MM.1S (cell line): ENCODE measurements at regions not wholly inside any gene's neighbourhood (a gene's known extent, or its start where the extent isn't known, plus 50 kb on each side); places are given as distances from the start of the nearest gene placed in this dataset.

ENCODE experiments used
- DNase-seq: peaks from one replicate; pipeline ENCODE4 v3.0.0-alpha.2; 2015
- H2AFZ ChIP-seq: fragments of 300-600 bp; sonication (generic); 2 replicates; pipeline ENCODE4 v1.6.0; 2016; ENCODE audit warnings: antibody characterized with exemption, low read length
- H3F3A ChIP-seq: fragments of 300-600 bp; sonication (generic); 2 replicates; pipeline ENCODE4 v1.6.1; 2016; ENCODE audit warnings: mild to moderate bottlenecking, antibody characterized with exemption, low read length, moderate library complexity, mixed read lengths; ENCODE audit not compliant: insufficient read depth
- H3K27ac ChIP-seq: fragments of 300-600 bp; sonication (generic); 2 replicates; pipeline ENCODE4 v1.5.1; 2016; ENCODE audit warnings: mild to moderate bottlenecking, low read length
- H3K27me3 ChIP-seq: fragments of 300-600 bp; sonication (generic); replicated peaks from 2 replicates; pipeline ENCODE4 v1.6.0; 2016; ENCODE audit warnings: low read length; ENCODE audit not compliant: insufficient read depth
- H3K36me3 ChIP-seq: fragments of 300-600 bp; sonication (generic); replicated peaks from 2 replicates; pipeline ENCODE4 v1.6.1; 2016; ENCODE audit warnings: mild to moderate bottlenecking, low read length, mixed read lengths; ENCODE audit not compliant: insufficient read depth
- H3K4me1 ChIP-seq: fragments of 300-600 bp; sonication (generic); 2 replicates; pipeline ENCODE4 v1.6.1; 2016; ENCODE audit warnings: low read length, mixed read lengths
- H3K4me2 ChIP-seq: fragments of 300-600 bp; sonication (generic); 2 replicates; pipeline ENCODE4 v1.6.0; 2016; ENCODE audit warnings: low read depth, low read length
- H3K4me3 ChIP-seq: fragments of 300-600 bp; sonication (generic); 2 replicates; pipeline ENCODE4 v1.5.1; 2016; ENCODE audit warnings: low read length, mixed read lengths
- H3K79me2 ChIP-seq: fragments of 300-600 bp; sonication (generic); 2 replicates; pipeline ENCODE4 v1.6.1; 2016; ENCODE audit warnings: mixed run types, low read length, mixed read lengths
- H3K9ac ChIP-seq: fragments of 300-600 bp; sonication (generic); 2 replicates; pipeline ENCODE4 v1.6.1; 2016; ENCODE audit warnings: low read length, mixed read lengths
- H3K9me2 ChIP-seq: fragments of 300-600 bp; sonication (generic); replicated peaks from 2 replicates; pipeline ENCODE4 v1.6.1; 2016; ENCODE audit warnings: mild to moderate bottlenecking, low read length, mixed read lengths; ENCODE audit not compliant: insufficient read depth
- H3K9me3 ChIP-seq: fragments of 300-600 bp; sonication (generic); replicated peaks from 2 replicates; pipeline ENCODE4 v1.6.1; 2016; ENCODE audit warnings: mild to moderate bottlenecking, low read length, mixed read lengths; ENCODE audit not compliant: insufficient read depth
- H4K20me1 ChIP-seq: fragments of 300-600 bp; sonication (generic); 2 replicates; pipeline ENCODE4 v1.6.1; 2016; ENCODE audit warnings: mild to moderate bottlenecking, low read length, moderate library complexity, mixed read lengths; ENCODE audit not compliant: insufficient read depth
- CTCF ChIP-seq: fragments of 300-600 bp; sonication (generic); IDR thresholded peaks from 2 replicates; pipeline ENCODE4 v1.5.1; 2016; ENCODE audit warnings: antibody characterized with exemption, low read length, mixed read lengths
- EZH2 ChIP-seq: fragments of 300-600 bp; sonication (generic); optimal IDR thresholded peaks from 2 replicates; pipeline ENCODE3; 2017; ENCODE audit warnings: low read depth, mild to moderate bottlenecking, antibody characterized with exemption, low read length, mixed read lengths
- EZH2phosphoT487 ChIP-seq: fragments of 300-600 bp; sonication (generic); IDR thresholded peaks from 2 replicates; pipeline ENCODE4 v1.6.1; 2018; ENCODE audit warnings: antibody characterized with exemption, low read length

GRCh38 chr14:104321802-104322130 lies 183.4 kb downstream of the KIF26A start:
- no peak for DNase-seq
- peaks cover 5% of the 10 kb centered on the region; the same call in 1 of the 2 replicates for H3K27me3 ChIP-seq

GRCh38 chr14:104322531-104323366 lies 184.4 kb downstream of the KIF26A start:
- no peak for DNase-seq

More at GRCh38 chr14:104321802-104322130, 183.4 kb downstream of the KIF26A start:
- no peaks in the 10 kb centered on the region for H3K36me3 ChIP-seq
- H3K79me2 ChIP-seq: no peaks in the 10 kb centered on the region
- no peak overlapping the region for H2AFZ ChIP-seq
- no peaks in the 10 kb centered on the region for H3K4me1 ChIP-seq
- H3K9me3 ChIP-seq: no peaks in the 10 kb centered on the region
- H4K20me1 ChIP-seq: no peaks in the 10 kb centered on the region
- TF ChIP-seq EZH2: no peak
- no peak for TF ChIP-seq CTCF
- TF ChIP-seq EZH2phosphoT487: no peak
- no peaks in the 10 kb centered on the region for H3K9me2 ChIP-seq
- H3K27ac ChIP-seq: no peak overlapping the region
- H3K9ac ChIP-seq: no peak overlapping the region
- H3F3A ChIP-seq: no peaks in the 10 kb centered on the region
- H3K4me3 ChIP-seq: no peak overlapping the region
- no peak overlapping the region for H3K4me2 ChIP-seq

GRCh38 chr14:104323551-104324175 lies 185.3 kb downstream of the KIF26A start:
- Histone ChIP-seq H3F3A (no peaks in the 10 kb centered on the region), H3K27me3 (peaks cover 9% of the 10 kb centered on the region; the same call in 1 of the 2 replicates), H3K27ac (no peak overlapping the region), H3K4me1 (no peaks in the 10 kb centered on the region), H3K36me3 (no peaks in the 10 kb centered on the region), H3K9me2 (no peaks in the 10 kb centered on the region), H3K4me3 (no peak overlapping the region), H4K20me1 (no peaks in the 10 kb centered on the region), H3K4me2 (no peak overlapping the region), H2AFZ (no peak overlapping the region), H3K9me3 (no peaks in the 10 kb centered on the region), H3K9ac (no peak overlapping the region), H3K79me2 (no peaks in the 10 kb centered on the region)
- no peak for DNase-seq
- TF ChIP-seq EZH2phosphoT487: no peak
- TF ChIP-seq CTCF: no peak
- no peak for TF ChIP-seq EZH2

More at GRCh38 chr14:104322531-104323366, 184.4 kb downstream of the KIF26A start:
- H2AFZ ChIP-seq: no peak overlapping the region
- H3K9me3 ChIP-seq: no peaks in the 10 kb centered on the region
- TF ChIP-seq EZH2: no peak
- no peak for TF ChIP-seq CTCF
- no peak for TF ChIP-seq EZH2phosphoT487
- H3K4me2 ChIP-seq: no peak overlapping the region
- H3K9ac ChIP-seq: no peak overlapping the region
- no peaks in the 10 kb centered on the region for H3K36me3 ChIP-seq
- H3F3A ChIP-seq: no peaks in the 10 kb centered on the region
- H3K79me2 ChIP-seq: no peaks in the 10 kb centered on the region
- H3K27ac ChIP-seq: no peak overlapping the region
- H3K4me1 ChIP-seq: no peaks in the 10 kb centered on the region
- H4K20me1 ChIP-seq: no peaks in the 10 kb centered on the region
- no peaks in the 10 kb centered on the region for H3K9me2 ChIP-seq
- no peak overlapping the region for H3K4me3 ChIP-seq
- H3K27me3 ChIP-seq: peaks cover 5% of the 10 kb centered on the region; the same call in 1 of the 2 replicates
